Tibial nerve (tissue), 4 donors: ENCODE measurements at regions not wholly inside any gene's neighbourhood (a gene's known extent, or its start where the extent isn't known, plus 50 kb on each side); places are given as distances from the start of the nearest gene placed in this dataset.

Source experiments
- DNase-seq, 2 donors: peaks; one replicate each; pipeline ENCODE4 v3.0.0-alpha.2; 2019; ENCODE audit warnings: low spot score in 2 of 2
- H3K27ac ChIP-seq, 4 donors: fragments of 200-600 bp; sonication (generic) in 3 of 4; one replicate each; pipeline ENCODE4 v1.5.1; 2017 to 2019; ENCODE audit warnings: mild to moderate bottlenecking in 1 of 4
- H3K27me3 ChIP-seq, 2 donors: fragments of 200-600 bp; sonication (generic) in 1 of 2; one replicate each; pipeline versions ENCODE4 v1.5.1 to v1.6.0; 2017 to 2019
- H3K36me3 ChIP-seq, 3 donors: fragments of 200-600 bp; sonication (generic); one replicate each; pipeline ENCODE4 v1.5.1; 2018 to 2019
- H3K4me1 ChIP-seq, 4 donors: fragments of 200-600 bp; sonication (generic) in 3 of 4; one replicate each; pipeline ENCODE4 v1.5.1; 2017 to 2019
- H3K4me3 ChIP-seq, 4 donors: fragments of 200-600 bp; sonication (generic) in 3 of 4; one replicate each; pipeline ENCODE4 v1.5.1; 2017 to 2019; ENCODE audit warnings: mild to moderate bottlenecking in 1 of 4, moderate library complexity in 1 of 4
- H3K9me3 ChIP-seq, 4 donors: fragments of 200-600 bp; sonication (generic) in 3 of 4; one replicate each; pipeline ENCODE4 v1.5.1; 2017 to 2019
- CTCF ChIP-seq, 5 experiments: fragments of 200-600 bp in 3 of 5; fragments of 450-650 bp in 2 of 5; sonication (generic) in 3 of 5; IDR thresholded peaks; one replicate each; pipeline ENCODE4 v1.5.1; 2016 to 2019; ENCODE audit warnings: antibody characterized with exemption in 5 of 5, mild to moderate bottlenecking in 3 of 5, moderate library complexity in 2 of 5
- EP300 ChIP-seq, 2 donors: sonication (generic); formaldehyde crosslinking; IDR thresholded peaks; one replicate each; pipeline ENCODE4 v1.6.1; 2017; ENCODE audit warnings: antibody characterized with exemption in 2 of 2, mild to moderate bottlenecking in 1 of 2
- POLR2A ChIP-seq, 2 donors: fragments of 450-650 bp; IDR thresholded peaks; one replicate each; pipeline ENCODE4 v1.6.1; 2017; ENCODE audit warnings: antibody characterized with exemption in 2 of 2, mild to moderate bottlenecking in 2 of 2, moderate library complexity in 2 of 2
- WGBS, 2 donors: methylation state at CpG; one replicate each; pipeline ENCODE4 v1.1.5; 2018; 5-methylcytosine and 5-hydroxymethylcytosine counted together

- TF ChIP-seq POLR2A (IDR thresholded peaks at IDR 0.05) (no peak), EP300 (IDR thresholded peaks at IDR 0.05) (no peak), CTCF (IDR thresholded peaks at IDR 0.05) (no peak)
- H3K4me3 ChIP-seq, result no peak overlapping the region
- no peak overlapping the region for H3K27ac ChIP-seq
- 66 to 69% methylated on average over 3 of the region's 3 CpGs for WGBS, 2 donors
- no peak for DNase-seq
- no peaks in the 10 kb centered on the region for H3K27me3 ChIP-seq
- no peaks in the 10 kb centered on the region for H3K4me1 ChIP-seq
- H3K36me3 ChIP-seq, result no peaks in the 10 kb centered on the region
- H3K9me3 ChIP-seq, result peaks cover 0 to 22% (median 0%) of the 10 kb centered on the region in 4 donors
Measured at GRCh38 chr18:78853341-78853740, 126.3 kb upstream of the SALL3 start.

GRCh38 chr18:78855188-78855587, 124.4 kb upstream of the SALL3 start:
- Histone ChIP-seq H3K36me3 (no peaks in the 10 kb centered on the region), H3K27me3 (no peaks in the 10 kb centered on the region), H3K27ac (no peak overlapping the region), H3K4me1 (no peaks in the 10 kb centered on the region), H3K9me3 (peaks cover 0 to 18% (median 0%) of the 10 kb centered on the region in 4 donors), H3K4me3 (no peak overlapping the region)
- DNase-seq, result no peak
- TF ChIP-seq EP300 (IDR thresholded peaks at IDR 0.05), result no peak
- TF ChIP-seq POLR2A (IDR thresholded peaks at IDR 0.05), result no peak
- no peak for TF ChIP-seq CTCF (IDR thresholded peaks at IDR 0.05)
- WGBS, 2 donors, result 67 to 79% methylated on average over 4 of the region's 4 CpGs

GRCh38 chr18:78856569-78857313, 122.9 kb upstream of the SALL3 start:
- H3K4me3 ChIP-seq, result no peak overlapping the region
- no peak for DNase-seq
- WGBS, 2 donors, result 88 to 93% methylated on average over 50 of the region's 50 CpGs

GRCh38 chr18:78857314-78858150, 122.1 kb upstream of the SALL3 start:
- H3K27ac ChIP-seq, result no peak overlapping the region
- H3K4me3 ChIP-seq, result no peak overlapping the region
- no peak for TF ChIP-seq CTCF (IDR thresholded peaks at IDR 0.05)
- no peak for DNase-seq
- H3K27me3 ChIP-seq, result no peaks in the 10 kb centered on the region
- no peaks in the 10 kb centered on the region for H3K4me1 ChIP-seq
- no peaks in the 10 kb centered on the region for H3K36me3 ChIP-seq
- H3K9me3 ChIP-seq, result no peaks in the 10 kb centered on the region
- WGBS, 2 donors, result 67 to 73% methylated on average over 42 of the region's 42 CpGs

More at GRCh38 chr18:78856569-78857313, 122.9 kb upstream of the SALL3 start:
- Histone ChIP-seq H3K4me1 (no peaks in the 10 kb centered on the region), H3K27me3 (no peaks in the 10 kb centered on the region), H3K36me3 (no peaks in the 10 kb centered on the region), H3K9me3 (peaks cover 0 to 5% (median 0%) of the 10 kb centered on the region in 4 donors), H3K27ac (no peak overlapping the region)
- TF ChIP-seq POLR2A (IDR thresholded peaks at IDR 0.05) (no peak), EP300 (IDR thresholded peaks at IDR 0.05) (no peak), CTCF (IDR thresholded peaks at IDR 0.05) (no peak)

- H3K4me1 ChIP-seq, result no peaks in the 10 kb centered on the region
- H3K36me3 ChIP-seq, result no peaks in the 10 kb centered on the region
- WGBS, 2 donors, result 82 to 86% methylated on average over 11 of the region's 11 CpGs
- no peak overlapping the region for H3K4me3 ChIP-seq
- TF ChIP-seq CTCF (IDR thresholded peaks at IDR 0.05) (no peak), EP300 (IDR thresholded peaks at IDR 0.05) (no peak), POLR2A (IDR thresholded peaks at IDR 0.05) (no peak)
- DNase-seq, result no peak
- no peaks in the 10 kb centered on the region for H3K27me3 ChIP-seq
- no peak overlapping the region for H3K27ac ChIP-seq
- H3K9me3 ChIP-seq, result no peaks in the 10 kb centered on the region
Measured at GRCh38 chr18:78859686-78860085, 119.9 kb upstream of the SALL3 start.
